Liver (tissue), 8 donors: ENCODE measurements at regions not wholly inside any gene's neighbourhood (a gene's known extent, or its start where the extent isn't known, plus 50 kb on each side); places are given as distances from the start of the nearest gene placed in this dataset.
"Not testable (repeated sequence)": the region's sequence is repeated elsewhere in the genome, so short reads cannot be mapped to it uniquely, and the experiment has no call there.

Experiments
- DNase-seq: peaks from one replicate; pipeline ENCODE4 v3.0.0-alpha.2; 2017; ENCODE audit warnings: low spot score
- H3K27ac ChIP-seq, 2 donors: one replicate each; pipeline ENCODE4 v1.7.0; 2013; ENCODE audit warnings: inconsistent platforms in 2 of 2, low read length in 2 of 2, control low read depth in 1 of 2, low read depth in 1 of 2, mild to moderate bottlenecking in 1 of 2
- H3K27me3 ChIP-seq, 4 donors: one replicate each; pipeline versions ENCODE4 v1.6.1 to v1.7.0; 2013; ENCODE audit warnings: low read length in 3 of 4, inconsistent platforms in 1 of 4, mild to moderate bottlenecking in 1 of 4, moderate library complexity in 1 of 4; ENCODE audit not compliant: control insufficient read depth in 4 of 4, insufficient read depth in 4 of 4
- H3K36me3 ChIP-seq, 4 donors: one replicate each; pipeline versions ENCODE4 v1.6.1 to v1.7.0; 2013; ENCODE audit warnings: low read length in 3 of 4, mild to moderate bottlenecking in 3 of 4, low read depth in 1 of 4, moderate library complexity in 1 of 4; ENCODE audit not compliant: control insufficient read depth in 4 of 4, insufficient read depth in 3 of 4
- H3K4me1 ChIP-seq, 4 donors: one replicate each; pipeline versions ENCODE4 v1.6.1 to v1.7.0; 2013; ENCODE audit warnings: low read length in 3 of 4, mild to moderate bottlenecking in 3 of 4, moderate library complexity in 1 of 4; ENCODE audit not compliant: control insufficient read depth in 4 of 4, insufficient read depth in 4 of 4
- H3K4me3 ChIP-seq, 3 donors: one replicate each; pipeline versions ENCODE4 v1.6.1 to v1.7.0; 2013; ENCODE audit warnings: low read length in 3 of 3, control low read depth in 1 of 3, low read depth in 1 of 3, mild to moderate bottlenecking in 1 of 3
- H3K9ac ChIP-seq, 2 donors: one replicate each; pipeline ENCODE4 v1.7.0; 2013; ENCODE audit warnings: low read length in 2 of 2, mild to moderate bottlenecking in 2 of 2, moderate library complexity in 2 of 2, control low read depth in 1 of 2, low read depth in 1 of 2
- H3K9me3 ChIP-seq, 4 donors: one replicate each; pipeline versions ENCODE4 v1.6.1 to v1.7.0; 2013; ENCODE audit warnings: low read length in 3 of 4; ENCODE audit not compliant: control insufficient read depth in 4 of 4
- EGR1 ChIP-seq, 2 donors: IDR thresholded peaks; 2 replicates each; pipeline ENCODE4 v1.6.1; 2016 to 2018; ENCODE audit warnings: antibody characterized with exemption in 2 of 2, low read depth in 2 of 2
- FOXA2 ChIP-seq: IDR thresholded peaks from 2 replicates; pipeline ENCODE4 v1.6.1; 2016; ENCODE audit warnings: antibody characterized with exemption
- GABPA ChIP-seq, 2 donors: IDR thresholded peaks in 1 of 2; conservative IDR thresholded peaks in 1 of 2; 2 replicates each; pipeline ENCODE4 v1.6.1; 2016; ENCODE audit warnings: antibody characterized with exemption in 2 of 2, mild to moderate bottlenecking in 1 of 2, moderate library complexity in 1 of 2
- HNF4A ChIP-seq, 2 donors: conservative IDR thresholded peaks; 2 replicates each; pipeline ENCODE4 v1.6.1; 2016; ENCODE audit warnings: antibody characterized with exemption in 2 of 2, mild to moderate bottlenecking in 2 of 2
- JUND ChIP-seq, 2 donors: IDR thresholded peaks; 2 replicates each; pipeline ENCODE4 v1.6.1; 2016; ENCODE audit warnings: antibody characterized with exemption in 2 of 2
- NR2F2 ChIP-seq: IDR thresholded peaks from 2 replicates; pipeline ENCODE4 v1.6.1; 2016; ENCODE audit warnings: antibody characterized with exemption
- RAD21 ChIP-seq, 2 donors: IDR thresholded peaks; 2 replicates each; pipeline ENCODE4 v1.6.1; 2016; ENCODE audit warnings: antibody characterized with exemption in 2 of 2, mild to moderate bottlenecking in 2 of 2
- RXRA ChIP-seq, 2 donors: IDR thresholded peaks; 2 replicates each; pipeline ENCODE4 v1.6.1; 2017 to 2018; ENCODE audit warnings: antibody characterized with exemption in 2 of 2, mild to moderate bottlenecking in 1 of 2
- SP1 ChIP-seq: IDR thresholded peaks from 2 replicates; pipeline ENCODE4 v1.6.1; 2018; ENCODE audit warnings: antibody characterized with exemption, mild to moderate bottlenecking
- TAF1 ChIP-seq: conservative IDR thresholded peaks from 2 replicates; pipeline ENCODE4 v1.6.1; 2016; ENCODE audit warnings: antibody characterized with exemption, mild to moderate bottlenecking
- YY1 ChIP-seq: IDR thresholded peaks from 2 replicates; pipeline ENCODE4 v1.6.1; 2016; ENCODE audit warnings: antibody characterized with exemption, mild to moderate bottlenecking
- WGBS: extraction: QIAGEN DNeasy Blood & Tissue Kit; methylation state at CpG from one replicate; pipeline ENCODE4 v1.1.7; 2013; 5-methylcytosine and 5-hydroxymethylcytosine counted together
- TF ChIP-seq, protein P1 (sequence below): IDR thresholded peaks from 2 replicates; pipeline ENCODE4 v1.6.1; 2016; ENCODE audit warnings: antibody characterized with exemption
- TF ChIP-seq, protein P2 (sequence below): fragments of 150-350 bp; IDR thresholded peaks from 2 replicates; pipeline ENCODE4 v1.5.1; 2017; ENCODE audit warnings: improper control_type of control experiment, low read depth, low read length; ENCODE audit not compliant: missing input control
- TF ChIP-seq, protein P3 (sequence below): IDR thresholded peaks from 2 replicates; pipeline ENCODE4 v1.6.1; 2016; ENCODE audit warnings: antibody characterized with exemption, mild to moderate bottlenecking
- donor health status: healthy.
- donor health status: healthy.
- donor health status: healthy.
- donor health status: healthy.
- donor health status: healthy.

DNA sequence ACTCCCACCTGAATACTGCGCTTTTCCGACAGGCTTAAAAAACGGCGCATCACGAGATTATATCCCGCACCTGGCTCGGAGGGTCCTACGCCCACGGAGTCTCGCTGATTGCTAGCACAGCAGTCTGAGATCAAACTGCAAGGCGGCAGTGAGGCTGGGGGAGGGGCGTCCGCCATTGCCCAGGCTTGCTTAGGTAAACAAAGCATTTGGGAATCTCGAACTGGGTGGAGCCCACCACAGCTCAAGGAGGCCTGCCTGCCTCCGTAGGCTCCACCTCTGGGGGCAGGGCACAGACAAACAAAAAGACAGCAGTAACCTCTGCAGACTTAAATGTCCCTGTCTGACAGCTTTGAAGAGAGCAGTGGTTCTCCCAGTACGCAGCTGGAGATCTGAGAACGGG is 976.2 kb upstream of the TMEFF2 start:
- DNase-seq, H3K9me3 ChIP-seq, H3K27ac ChIP-seq, H3K4me1 ChIP-seq, H3K4me3 ChIP-seq, H3K9ac ChIP-seq, H3K36me3 ChIP-seq, H3K27me3 ChIP-seq: not testable (repeated sequence)
- 74% methylated on average over 13 of the region's 17 CpGs for WGBS

DNA sequence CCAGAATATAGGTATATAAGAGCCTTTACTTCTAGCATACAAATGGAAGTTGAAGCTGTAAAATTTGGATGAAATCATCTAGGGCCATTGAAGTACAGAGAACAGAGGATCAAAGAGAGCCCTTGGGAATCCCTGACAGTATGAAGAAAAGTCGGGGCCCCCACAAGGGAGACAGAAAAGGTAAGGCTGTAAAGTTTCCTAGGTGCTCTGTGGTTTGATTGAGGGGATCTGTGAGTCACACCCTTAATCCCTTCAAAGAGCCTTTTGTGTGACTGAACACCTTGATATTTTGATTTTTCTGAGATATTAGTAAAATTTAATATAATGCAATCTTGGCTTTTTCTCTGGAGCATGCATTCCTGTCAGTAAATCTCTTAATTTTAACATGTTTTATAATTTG is 961.7 kb upstream of the TMEFF2 start:
- no peak for TF ChIP-seq EGR1 (IDR thresholded peaks at IDR 0.05; ENCODE audit: low read depth in 2 of 2)
- TF ChIP-seq NR2F2, result no peak
- no peak for TF ChIP-seq YY1
- no peak for TF ChIP-seq SP1
- TF ChIP-seq, protein P1, sequence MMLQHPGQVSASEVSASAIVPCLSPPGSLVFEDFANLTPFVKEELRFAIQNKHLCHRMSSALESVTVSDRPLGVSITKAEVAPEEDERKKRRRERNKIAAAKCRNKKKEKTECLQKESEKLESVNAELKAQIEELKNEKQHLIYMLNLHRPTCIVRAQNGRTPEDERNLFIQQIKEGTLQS, result no peak
- TF ChIP-seq, protein P2, sequence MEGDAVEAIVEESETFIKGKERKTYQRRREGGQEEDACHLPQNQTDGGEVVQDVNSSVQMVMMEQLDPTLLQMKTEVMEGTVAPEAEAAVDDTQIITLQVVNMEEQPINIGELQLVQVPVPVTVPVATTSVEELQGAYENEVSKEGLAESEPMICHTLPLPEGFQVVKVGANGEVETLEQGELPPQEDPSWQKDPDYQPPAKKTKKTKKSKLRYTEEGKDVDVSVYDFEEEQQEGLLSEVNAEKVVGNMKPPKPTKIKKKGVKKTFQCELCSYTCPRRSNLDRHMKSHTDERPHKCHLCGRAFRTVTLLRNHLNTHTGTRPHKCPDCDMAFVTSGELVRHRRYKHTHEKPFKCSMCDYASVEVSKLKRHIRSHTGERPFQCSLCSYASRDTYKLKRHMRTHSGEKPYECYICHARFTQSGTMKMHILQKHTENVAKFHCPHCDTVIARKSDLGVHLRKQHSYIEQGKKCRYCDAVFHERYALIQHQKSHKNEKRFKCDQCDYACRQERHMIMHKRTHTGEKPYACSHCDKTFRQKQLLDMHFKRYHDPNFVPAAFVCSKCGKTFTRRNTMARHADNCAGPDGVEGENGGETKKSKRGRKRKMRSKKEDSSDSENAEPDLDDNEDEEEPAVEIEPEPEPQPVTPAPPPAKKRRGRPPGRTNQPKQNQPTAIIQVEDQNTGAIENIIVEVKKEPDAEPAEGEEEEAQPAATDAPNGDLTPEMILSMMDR, result no peak
- no peak for TF ChIP-seq RAD21 (IDR thresholded peaks at IDR 0.05)
- TF ChIP-seq RXRA (IDR thresholded peaks at IDR 0.05), result no peak
- TF ChIP-seq JUND (IDR thresholded peaks at IDR 0.05), result no peak
- no peak for TF ChIP-seq GABPA (IDR thresholded peaks at IDR 0.05 in 1 of 2, conservative IDR thresholded peaks at IDR 0.05 in 1 of 2)
- no peak for TF ChIP-seq HNF4A (conservative IDR thresholded peaks at IDR 0.05)
- TF ChIP-seq TAF1, result no peak
- TF ChIP-seq FOXA2, result no peak
- Histone ChIP-seq H3K36me3 (no peaks in the 10 kb centered on the region), H3K4me1 (no peaks in the 10 kb centered on the region), H3K27ac (no peak overlapping the region), H3K9me3 (no peaks in the 10 kb centered on the region), H3K9ac (no peak overlapping the region), H3K27me3 (peaks cover 0 to under 1% (median 0%) of the 10 kb centered on the region in 4 donors), H3K4me3 (no peak overlapping the region)
- DNase-seq, result no peak
- 71% methylated on average over 1 of the region's 1 CpG for WGBS

DNA sequence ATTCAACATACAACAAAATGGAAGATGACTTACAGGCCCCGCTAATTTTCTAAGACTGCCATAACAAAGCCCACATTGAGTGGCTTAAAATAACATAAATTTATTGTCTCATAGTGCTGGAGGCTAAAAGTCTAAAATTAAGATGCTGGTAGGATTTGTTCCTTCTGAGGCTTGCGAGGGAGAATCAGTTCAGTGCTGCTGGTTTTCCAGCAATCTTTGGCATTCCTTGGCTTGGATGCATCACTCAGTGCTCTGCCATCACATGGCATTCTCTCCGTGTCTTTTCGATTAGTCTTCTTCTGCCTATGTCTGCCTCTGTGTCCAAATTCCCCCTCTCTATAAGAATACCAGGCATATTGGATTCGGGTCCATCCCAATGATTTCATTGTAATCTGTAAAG is 959.3 kb upstream of the TMEFF2 start:
- Histone ChIP-seq H3K27ac (no peak overlapping the region), H3K4me3 (no peak overlapping the region), H3K9me3 (no peaks in the 10 kb centered on the region), H3K27me3 (peaks cover 0 to 3% (median 0%) of the 10 kb centered on the region in 4 donors), H3K4me1 (no peaks in the 10 kb centered on the region), H3K36me3 (no peaks in the 10 kb centered on the region), H3K9ac (no peak overlapping the region)
- DNase-seq, result no peak
- 93% methylated on average over 5 of the region's 5 CpGs for WGBS
- TF ChIP-seq, protein P1, result no peak
- no peak for TF ChIP-seq RAD21 (IDR thresholded peaks at IDR 0.05)
- TF ChIP-seq, protein P3, sequence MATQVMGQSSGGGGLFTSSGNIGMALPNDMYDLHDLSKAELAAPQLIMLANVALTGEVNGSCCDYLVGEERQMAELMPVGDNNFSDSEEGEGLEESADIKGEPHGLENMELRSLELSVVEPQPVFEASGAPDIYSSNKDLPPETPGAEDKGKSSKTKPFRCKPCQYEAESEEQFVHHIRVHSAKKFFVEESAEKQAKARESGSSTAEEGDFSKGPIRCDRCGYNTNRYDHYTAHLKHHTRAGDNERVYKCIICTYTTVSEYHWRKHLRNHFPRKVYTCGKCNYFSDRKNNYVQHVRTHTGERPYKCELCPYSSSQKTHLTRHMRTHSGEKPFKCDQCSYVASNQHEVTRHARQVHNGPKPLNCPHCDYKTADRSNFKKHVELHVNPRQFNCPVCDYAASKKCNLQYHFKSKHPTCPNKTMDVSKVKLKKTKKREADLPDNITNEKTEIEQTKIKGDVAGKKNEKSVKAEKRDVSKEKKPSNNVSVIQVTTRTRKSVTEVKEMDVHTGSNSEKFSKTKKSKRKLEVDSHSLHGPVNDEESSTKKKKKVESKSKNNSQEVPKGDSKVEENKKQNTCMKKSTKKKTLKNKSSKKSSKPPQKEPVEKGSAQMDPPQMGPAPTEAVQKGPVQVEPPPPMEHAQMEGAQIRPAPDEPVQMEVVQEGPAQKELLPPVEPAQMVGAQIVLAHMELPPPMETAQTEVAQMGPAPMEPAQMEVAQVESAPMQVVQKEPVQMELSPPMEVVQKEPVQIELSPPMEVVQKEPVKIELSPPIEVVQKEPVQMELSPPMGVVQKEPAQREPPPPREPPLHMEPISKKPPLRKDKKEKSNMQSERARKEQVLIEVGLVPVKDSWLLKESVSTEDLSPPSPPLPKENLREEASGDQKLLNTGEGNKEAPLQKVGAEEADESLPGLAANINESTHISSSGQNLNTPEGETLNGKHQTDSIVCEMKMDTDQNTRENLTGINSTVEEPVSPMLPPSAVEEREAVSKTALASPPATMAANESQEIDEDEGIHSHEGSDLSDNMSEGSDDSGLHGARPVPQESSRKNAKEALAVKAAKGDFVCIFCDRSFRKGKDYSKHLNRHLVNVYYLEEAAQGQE, result no peak
